Kidney epithelial cell (primary cell): ENCODE measurements at regions not wholly inside any gene's neighbourhood (a gene's known extent, or its start where the extent isn't known, plus 50 kb on each side); places are given as distances from the start of the nearest gene placed in this dataset.

Experiments
- DNase-seq: peaks from one replicate; pipeline ENCODE4 v3.0.0-alpha.2; 2010; ENCODE audit warnings: low read depth
- H3K27me3 ChIP-seq: 2 replicates; pipeline ENCODE4 v1.6.0; 2011; ENCODE audit warnings: low read length; ENCODE audit not compliant: control insufficient read depth, insufficient read depth
- H3K36me3 ChIP-seq: 2 replicates; pipeline ENCODE4 v1.5.1; 2011; ENCODE audit warnings: low read length; ENCODE audit not compliant: control insufficient read depth, insufficient read depth
- H3K4me3 ChIP-seq: 2 replicates; pipeline ENCODE4 v1.5.1; 2011; ENCODE audit warnings: low read depth, mild to moderate bottlenecking, control low read depth, low read length
- TF ChIP-seq, protein P1 (sequence below): IDR thresholded peaks from 2 replicates; pipeline ENCODE4 v1.5.1; 2011; ENCODE audit warnings: mild to moderate bottlenecking, moderate library complexity, low read length, control low read depth, inconsistent platforms; ENCODE audit not compliant: insufficient read depth, poor library complexity, severe bottlenecking

DNA sequence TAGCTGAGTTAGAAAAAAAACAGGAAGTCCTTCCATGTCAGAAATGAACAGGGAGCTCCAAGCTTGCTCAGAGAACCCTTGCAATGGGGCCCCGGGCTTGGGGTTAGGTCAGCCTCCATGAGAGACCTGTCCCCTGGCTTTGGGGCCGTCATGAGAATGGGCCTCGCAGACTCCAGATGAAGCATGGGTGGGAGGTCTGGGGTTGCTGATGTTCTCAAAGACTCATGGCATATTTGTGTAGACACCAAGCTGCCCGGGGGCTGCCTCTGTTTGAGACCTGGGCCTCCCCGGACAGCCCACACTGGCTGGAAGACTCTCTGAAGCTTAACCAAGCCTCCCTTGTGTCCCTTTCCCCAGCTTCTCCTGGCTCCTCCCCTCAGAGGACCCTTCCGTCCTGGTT is 186.3 kb downstream of the IRX2 start:
- TF ChIP-seq, protein P1, sequence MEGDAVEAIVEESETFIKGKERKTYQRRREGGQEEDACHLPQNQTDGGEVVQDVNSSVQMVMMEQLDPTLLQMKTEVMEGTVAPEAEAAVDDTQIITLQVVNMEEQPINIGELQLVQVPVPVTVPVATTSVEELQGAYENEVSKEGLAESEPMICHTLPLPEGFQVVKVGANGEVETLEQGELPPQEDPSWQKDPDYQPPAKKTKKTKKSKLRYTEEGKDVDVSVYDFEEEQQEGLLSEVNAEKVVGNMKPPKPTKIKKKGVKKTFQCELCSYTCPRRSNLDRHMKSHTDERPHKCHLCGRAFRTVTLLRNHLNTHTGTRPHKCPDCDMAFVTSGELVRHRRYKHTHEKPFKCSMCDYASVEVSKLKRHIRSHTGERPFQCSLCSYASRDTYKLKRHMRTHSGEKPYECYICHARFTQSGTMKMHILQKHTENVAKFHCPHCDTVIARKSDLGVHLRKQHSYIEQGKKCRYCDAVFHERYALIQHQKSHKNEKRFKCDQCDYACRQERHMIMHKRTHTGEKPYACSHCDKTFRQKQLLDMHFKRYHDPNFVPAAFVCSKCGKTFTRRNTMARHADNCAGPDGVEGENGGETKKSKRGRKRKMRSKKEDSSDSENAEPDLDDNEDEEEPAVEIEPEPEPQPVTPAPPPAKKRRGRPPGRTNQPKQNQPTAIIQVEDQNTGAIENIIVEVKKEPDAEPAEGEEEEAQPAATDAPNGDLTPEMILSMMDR: no peak
- H3K36me3 ChIP-seq: no peaks in the 10 kb centered on the region
- DNase-seq: no peak
- no peak overlapping the region for H3K4me3 ChIP-seq
- H3K27me3 ChIP-seq: no peaks in the 10 kb centered on the region

- Histone ChIP-seq H3K36me3 (no peaks in the 10 kb centered on the region), H3K4me3 (no peak overlapping the region), H3K27me3 (no peaks in the 10 kb centered on the region)
- DNase-seq: no peak
- TF ChIP-seq, protein P1: no peak
Observed at GRCh38 chr5:2563046-2563445, 188.4 kb downstream of the IRX2 start.

DNA sequence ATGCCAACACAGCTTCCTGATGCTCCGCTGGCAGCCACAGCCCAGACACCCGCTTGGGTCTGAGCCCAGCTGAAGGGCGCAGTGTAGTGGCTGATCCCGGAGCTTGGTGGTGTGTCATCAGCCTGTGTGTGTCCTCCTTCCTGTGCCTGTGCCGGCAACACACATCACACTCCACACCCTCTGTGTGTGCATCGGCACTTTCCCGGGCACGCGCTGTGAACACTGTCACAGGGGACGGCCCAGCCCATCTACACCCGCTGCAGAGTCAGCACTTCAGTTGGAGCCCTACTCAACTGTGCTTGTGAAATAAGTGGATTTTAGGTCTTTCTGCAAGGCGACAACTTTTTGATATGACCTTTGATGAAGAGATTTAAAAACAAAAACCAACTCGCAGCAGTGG is 189.4 kb downstream of the IRX2 start:
- Histone ChIP-seq H3K4me3 (no peak overlapping the region), H3K36me3 (no peaks in the 10 kb centered on the region), H3K27me3 (no peaks in the 10 kb centered on the region)
- no peak for DNase-seq
- TF ChIP-seq, protein P1: no peak

DNA sequence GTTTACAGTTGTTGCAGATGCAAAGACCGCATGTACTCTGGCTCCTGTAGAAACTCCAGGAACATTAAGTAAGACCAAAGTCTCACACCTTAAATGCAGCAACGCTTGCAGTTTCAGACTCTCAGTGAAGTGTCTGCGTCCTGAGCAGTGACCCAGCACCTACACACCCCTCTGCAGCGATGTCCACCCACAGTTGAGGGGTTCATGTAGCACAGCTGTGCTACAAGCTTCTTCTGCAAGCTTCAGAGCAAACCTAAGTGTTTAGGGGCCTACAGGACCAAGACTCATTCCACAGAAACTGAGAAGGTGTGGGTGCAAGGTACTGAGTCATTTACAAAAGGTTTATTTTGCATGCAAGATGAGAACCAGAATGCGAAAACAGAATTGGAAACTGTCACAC is 191.0 kb downstream of the IRX2 start:
- DNase-seq: no peak
- Histone ChIP-seq H3K27me3 (no peaks in the 10 kb centered on the region), H3K36me3 (no peaks in the 10 kb centered on the region), H3K4me3 (no peak overlapping the region)
- TF ChIP-seq, protein P1: no peak

GRCh38 chr5:2557435-2557834 is 194.0 kb downstream of the IRX2 start:
- Histone ChIP-seq H3K4me3 (no peak overlapping the region), H3K27me3 (no peaks in the 10 kb centered on the region), H3K36me3 (no peaks in the 10 kb centered on the region)
- no peak for DNase-seq
- TF ChIP-seq, protein P1: no peak

- DNase-seq: no peak
- no peak overlapping the region for H3K4me3 ChIP-seq
- H3K27me3 ChIP-seq: no peaks in the 10 kb centered on the region
- TF ChIP-seq, protein P1: no peak
- H3K36me3 ChIP-seq: no peaks in the 10 kb centered on the region
Observed at GRCh38 chr5:2556375-2556966, 195.0 kb downstream of the IRX2 start.
